GM06990 (cell line): ENCODE measurements at regions not wholly inside any gene's neighbourhood (a gene's known extent, or its start where the extent isn't known, plus 50 kb on each side); places are given as distances from the start of the nearest gene placed in this dataset.

Experiments
- DNase-seq: peaks from one replicate; pipeline ENCODE4 v3.0.0-alpha.2; 2011; ENCODE audit not compliant: insufficient read length; ENCODE audit errors: extremely low read depth
- H3K27me3 ChIP-seq: replicated peaks from 2 replicates; pipeline ENCODE4 v1.6.0; 2011; ENCODE audit warnings: low read length; ENCODE audit not compliant: control insufficient read depth, insufficient read depth
- H3K36me3 ChIP-seq: 2 replicates; pipeline ENCODE4 v1.5.1; 2011; ENCODE audit warnings: low read length; ENCODE audit not compliant: control insufficient read depth, insufficient read depth
- H3K4me3 ChIP-seq: replicated peaks from 2 replicates; pipeline ENCODE4 v1.5.1; 2011; ENCODE audit warnings: low read depth, mild to moderate bottlenecking, control low read depth, low read length
- TF ChIP-seq, protein P1 (sequence below): IDR thresholded peaks from 2 replicates; pipeline ENCODE4 v1.5.1; 2011; ENCODE audit warnings: low read length, control low read depth, mild to moderate bottlenecking, inconsistent platforms; ENCODE audit not compliant: insufficient read depth, poor library complexity, severe bottlenecking

DNA sequence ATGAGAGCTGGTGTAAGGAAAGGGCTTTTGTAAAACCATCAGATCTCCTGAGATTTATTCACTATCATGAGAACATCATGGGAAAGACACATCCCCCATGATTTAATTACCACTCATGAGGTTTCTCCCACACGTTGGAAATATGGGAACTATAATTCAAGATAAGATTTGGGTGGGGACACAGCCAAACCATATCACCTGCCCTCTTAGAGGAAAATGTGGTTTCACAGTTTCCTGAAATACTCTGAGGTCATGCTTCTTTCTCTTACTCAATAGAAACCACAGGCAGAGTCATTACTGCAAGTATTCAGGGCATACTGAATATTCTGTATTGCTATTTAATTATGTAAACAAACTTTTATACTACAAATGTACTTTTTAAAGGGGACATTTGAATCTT is 1453.3 kb downstream of the PCDH18 start:
- Histone ChIP-seq H3K36me3 (no peaks in the 10 kb centered on the region), H3K27me3 (no peaks in the 10 kb centered on the region)
- DNase-seq = no peak

DNA sequence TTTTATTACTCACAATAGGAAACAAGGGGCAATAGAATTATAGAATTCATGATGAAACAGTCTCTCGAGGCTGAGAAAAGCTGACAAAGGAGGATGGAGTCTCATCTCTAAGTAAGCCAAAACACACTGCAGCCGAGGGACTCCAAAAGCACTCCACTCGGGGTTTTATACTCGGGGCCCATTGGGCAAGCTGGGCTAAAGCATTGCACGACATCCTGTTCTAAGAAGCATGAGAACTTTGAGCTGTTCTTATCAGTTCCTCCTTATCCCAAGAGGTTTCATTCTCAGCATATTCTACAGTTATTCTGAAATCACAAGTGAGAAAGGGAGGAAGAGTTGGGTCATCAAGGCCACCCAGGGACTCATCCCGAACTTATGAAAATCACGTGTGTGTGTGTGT is 1475.5 kb downstream of the PCDH18 start:
- H3K4me3 ChIP-seq = no peak overlapping the region
- H3K36me3 ChIP-seq = no peaks in the 10 kb centered on the region
- TF ChIP-seq, protein P1, sequence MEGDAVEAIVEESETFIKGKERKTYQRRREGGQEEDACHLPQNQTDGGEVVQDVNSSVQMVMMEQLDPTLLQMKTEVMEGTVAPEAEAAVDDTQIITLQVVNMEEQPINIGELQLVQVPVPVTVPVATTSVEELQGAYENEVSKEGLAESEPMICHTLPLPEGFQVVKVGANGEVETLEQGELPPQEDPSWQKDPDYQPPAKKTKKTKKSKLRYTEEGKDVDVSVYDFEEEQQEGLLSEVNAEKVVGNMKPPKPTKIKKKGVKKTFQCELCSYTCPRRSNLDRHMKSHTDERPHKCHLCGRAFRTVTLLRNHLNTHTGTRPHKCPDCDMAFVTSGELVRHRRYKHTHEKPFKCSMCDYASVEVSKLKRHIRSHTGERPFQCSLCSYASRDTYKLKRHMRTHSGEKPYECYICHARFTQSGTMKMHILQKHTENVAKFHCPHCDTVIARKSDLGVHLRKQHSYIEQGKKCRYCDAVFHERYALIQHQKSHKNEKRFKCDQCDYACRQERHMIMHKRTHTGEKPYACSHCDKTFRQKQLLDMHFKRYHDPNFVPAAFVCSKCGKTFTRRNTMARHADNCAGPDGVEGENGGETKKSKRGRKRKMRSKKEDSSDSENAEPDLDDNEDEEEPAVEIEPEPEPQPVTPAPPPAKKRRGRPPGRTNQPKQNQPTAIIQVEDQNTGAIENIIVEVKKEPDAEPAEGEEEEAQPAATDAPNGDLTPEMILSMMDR = no peak
- no peak for DNase-seq
- no peaks in the 10 kb centered on the region for H3K27me3 ChIP-seq

More for the DNA sequence above, 1453.3 kb downstream of the PCDH18 start:
- TF ChIP-seq, protein P1 = no peak
- no peak overlapping the region for H3K4me3 ChIP-seq

DNA sequence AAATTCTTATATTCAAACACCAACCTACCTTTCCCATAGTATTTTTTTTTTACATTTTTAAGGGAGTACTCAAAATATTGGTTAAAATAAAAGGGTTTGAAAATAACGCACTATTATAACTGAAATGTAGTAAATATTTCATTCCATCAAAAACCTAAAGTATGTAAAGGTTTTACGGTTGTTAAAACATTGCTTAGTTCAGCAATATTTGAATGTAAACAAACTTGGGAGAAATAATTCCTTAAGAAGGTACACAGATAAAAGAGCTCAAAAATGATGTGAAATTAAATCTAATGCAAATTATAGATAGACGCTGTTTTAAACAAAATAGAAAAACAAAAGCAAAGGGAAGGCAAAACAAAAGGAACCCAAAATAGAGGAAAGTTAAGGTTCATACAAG is 1476.9 kb downstream of the PCDH18 start:
- TF ChIP-seq, protein P1 = no peak
- DNase-seq = no peak
- H3K27me3 ChIP-seq = no peaks in the 10 kb centered on the region
- no peak overlapping the region for H3K4me3 ChIP-seq
- H3K36me3 ChIP-seq = no peaks in the 10 kb centered on the region

DNA sequence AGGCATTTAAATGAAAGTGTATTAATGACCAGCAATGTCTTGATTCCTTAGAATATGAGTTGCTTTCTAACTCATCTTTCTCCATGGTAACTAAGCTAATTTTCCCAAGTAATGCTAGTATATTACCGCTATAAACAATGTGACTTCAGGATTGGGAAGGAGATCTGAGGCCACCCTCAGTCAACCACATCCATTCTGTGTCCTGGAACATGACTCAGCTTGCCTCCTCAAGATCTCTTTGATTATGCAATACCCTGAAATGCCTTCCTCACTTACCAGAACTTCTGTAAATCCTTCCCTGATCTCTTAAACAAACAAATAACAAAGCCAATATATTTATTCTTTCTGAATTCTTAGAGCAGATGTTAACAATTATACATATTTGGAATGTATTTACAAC is 1495.5 kb downstream of the PCDH18 start:
- TF ChIP-seq, protein P1 = no peak
- DNase-seq = no peak
- H3K36me3 ChIP-seq = no peaks in the 10 kb centered on the region
- no peaks in the 10 kb centered on the region for H3K27me3 ChIP-seq
- no peak overlapping the region for H3K4me3 ChIP-seq

DNA sequence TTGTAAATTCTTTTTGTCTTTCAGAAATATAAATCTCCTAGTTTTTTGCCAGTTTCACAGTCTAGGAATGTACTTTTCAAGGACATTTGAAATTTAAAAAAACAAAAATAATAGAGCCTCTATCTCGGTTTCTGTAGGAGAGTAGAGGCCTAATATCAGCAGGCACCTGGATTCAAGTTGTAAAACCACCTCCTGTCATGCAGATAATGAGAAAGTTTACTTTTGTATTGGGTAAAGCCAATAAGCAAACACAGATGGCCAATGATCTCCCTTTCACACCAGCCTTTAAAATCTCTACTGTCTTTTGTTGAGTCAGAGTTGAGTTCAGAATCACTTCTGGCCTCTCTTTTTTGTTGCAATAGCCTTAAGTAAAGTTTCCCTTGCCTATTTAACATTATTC is 1499.9 kb downstream of the PCDH18 start:
- H3K27me3 ChIP-seq = no peaks in the 10 kb centered on the region
- no peak for DNase-seq
- TF ChIP-seq, protein P1 = no peak
- H3K36me3 ChIP-seq = no peaks in the 10 kb centered on the region
- H3K4me3 ChIP-seq = no peak overlapping the region

DNA sequence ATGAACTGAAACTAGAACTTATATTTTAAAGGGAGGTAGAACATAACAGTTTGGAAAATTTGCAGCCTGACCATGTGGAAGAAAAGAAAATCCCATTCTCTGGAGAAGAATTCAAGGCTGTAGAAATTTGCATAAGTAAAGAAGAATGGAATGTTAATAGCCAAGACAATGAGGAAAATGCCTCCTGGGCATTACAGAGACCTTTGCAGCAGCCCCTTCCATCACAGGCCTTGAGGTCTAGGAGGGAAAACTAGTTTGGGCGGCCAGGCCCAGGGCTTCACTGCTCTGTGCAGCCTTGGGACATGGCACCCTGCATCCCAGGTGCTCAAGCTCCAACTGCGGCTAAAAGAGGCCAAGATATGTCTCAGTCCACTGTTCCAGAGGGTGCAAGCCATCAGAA is 1506.8 kb downstream of the PCDH18 start:
- Histone ChIP-seq H3K4me3 (no peak overlapping the region), H3K36me3 (no peaks in the 10 kb centered on the region), H3K27me3 (no peaks in the 10 kb centered on the region)
- TF ChIP-seq, protein P1 = no peak
- no peak for DNase-seq
